ENCODE measurements at regions not wholly inside any gene's neighbourhood (a gene's known extent, or its start where the extent isn't known, plus 50 kb on each side); places are given as distances from the start of the nearest gene placed in this dataset.

GRCh38 chr10:133021963-133022775 is 65.6 kb upstream of the ADGRA1 start:
- TF ChIP-seq POLR2A (IDR thresholded peaks at IDR 0.05) (no peak), CTCF (IDR thresholded peaks at IDR 0.05) (no peak)

Data from Peyer's patch (tissue), 4 donors.